ENCODE measurements at regions not wholly inside any gene's neighbourhood (a gene's known extent, or its start where the extent isn't known, plus 50 kb on each side); places are given as distances from the start of the nearest gene placed in this dataset.
"Not testable (repeated sequence)": the region's sequence is repeated elsewhere in the genome, so short reads cannot be mapped to it uniquely, and the experiment has no call there.

GRCh38 chr6:56724455-56724854 is 81.8 kb upstream of the DST start:
- Histone ChIP-seq H3K79me2 (ENCODE audit: insufficient read depth, low read length) (no peaks in the 10 kb centered on the region), H3K36me3 (replicated peaks in 1 of 2; ENCODE audit: control insufficient read depth in 1 of 2, insufficient read depth in 2 of 2, low read length in 2 of 2) (no peaks in the 10 kb centered on the region), H3K9me3 (replicated peaks in 1 of 2; ENCODE audit: control insufficient read depth in 1 of 2, insufficient read depth in 1 of 2, low read length in 2 of 2) (no peaks in the 10 kb centered on the region), H4K20me1 (ENCODE audit: insufficient read depth, low read length) (no peaks in the 10 kb centered on the region), H3K4me1 (ENCODE audit: control insufficient read depth in 1 of 2, insufficient read depth in 2 of 2, low read length in 2 of 2) (no peaks in the 10 kb centered on the region), H3K27ac (ENCODE audit: low read depth in 1 of 2, low read length in 2 of 2) (no peak overlapping the region), H3K27me3 (ENCODE audit: control insufficient read depth in 2 of 2, insufficient read depth in 2 of 2, low read length in 2 of 2) (no peaks in the 10 kb centered on the region), H2AFZ (ENCODE audit: insufficient read depth, low read depth, low read length, poor library complexity, severe bottlenecking) (no peak overlapping the region), H3K4me3 (replicated peaks in 1 of 3; ENCODE audit: low read depth in 2 of 3, low read length in 3 of 3) (no peak overlapping the region), H3K4me2 (replicated peaks; ENCODE audit: extremely low read depth, low read length, poor library complexity, severe bottlenecking) (no peak overlapping the region), H3K9ac (ENCODE audit: insufficient read depth, low read length, poor library complexity, severe bottlenecking) (no peak overlapping the region)
- DNase-seq = no peak
- TF ChIP-seq CTCF (IDR thresholded peaks at IDR 0.05) = no peak
- Mint-ChIP-seq H3K36me3 (peaks cover 0 to 2% of the 10 kb centered on the region in 2 donors), H3K27me3 (ENCODE audit: low read depth in 3 of 3) (peaks cover 0 to 2% (median 0%) of the 10 kb centered on the region in 3 donors), H3K4me1 (peaks cover 6% of the 10 kb centered on the region), H3K4me3 (no peak overlapping the region), H3K27ac (peak overlapping the region in 1 of 7 donors; percentile 1), H3K9me3 (peaks cover 0 to 12% (median 4%) of the 10 kb centered on the region in 7 donors)
- intact Hi-C loops (cut with micrococcal nuclease) = no loop called here
- WGBS (ENCODE audit: insufficient coverage) = 100% methylated on average over 1 of the region's 2 CpGs

GRCh38 chr6:56720882-56721281 is 78.2 kb upstream of the DST start:
- H3K4me1 Mint-ChIP-seq = no peaks in the 10 kb centered on the region
- H3K4me3 Mint-ChIP-seq = no peak overlapping the region
- no peaks in the 10 kb centered on the region for H3K27me3 ChIP-seq (ENCODE audit: control insufficient read depth in 2 of 2, insufficient read depth in 2 of 2, low read length in 2 of 2)
- WGBS (ENCODE audit: insufficient coverage) = 91% methylated on average over 7 of the region's 25 CpGs
- TF ChIP-seq CTCF (IDR thresholded peaks at IDR 0.05) = no peak
- no peaks in the 10 kb centered on the region for H3K4me1 ChIP-seq (ENCODE audit: control insufficient read depth in 1 of 2, insufficient read depth in 2 of 2, low read length in 2 of 2)
- no peak overlapping the region for H3K27ac ChIP-seq (ENCODE audit: low read depth in 1 of 2, low read length in 2 of 2)
- no peak overlapping the region for H3K27ac Mint-ChIP-seq
- no peak overlapping the region for H3K4me2 ChIP-seq (replicated peaks; ENCODE audit: extremely low read depth, low read length, poor library complexity, severe bottlenecking)
- H3K9me3 Mint-ChIP-seq = peaks cover 2 to 13% (median 8%) of the 10 kb centered on the region in 7 donors
- no peaks in the 10 kb centered on the region for H3K9me3 ChIP-seq (replicated peaks in 1 of 2; ENCODE audit: control insufficient read depth in 1 of 2, insufficient read depth in 1 of 2, low read length in 2 of 2)
- no peaks in the 10 kb centered on the region for H4K20me1 ChIP-seq (ENCODE audit: insufficient read depth, low read length)
- intact Hi-C loops (cut with micrococcal nuclease) = no loop called here
- H3K36me3 Mint-ChIP-seq = peaks cover 0 to 2% of the 10 kb centered on the region in 2 donors
- H2AFZ ChIP-seq (ENCODE audit: insufficient read depth, low read depth, low read length, poor library complexity, severe bottlenecking) = no peak overlapping the region
- H3K4me3 ChIP-seq (replicated peaks in 1 of 3; ENCODE audit: low read depth in 2 of 3, low read length in 3 of 3) = no peak overlapping the region
- H3K36me3 ChIP-seq (replicated peaks in 1 of 2; ENCODE audit: control insufficient read depth in 1 of 2, insufficient read depth in 2 of 2, low read length in 2 of 2) = no peaks in the 10 kb centered on the region
- no peak overlapping the region for H3K9ac ChIP-seq (ENCODE audit: insufficient read depth, low read length, poor library complexity, severe bottlenecking)
- DNase-seq = no peak
- no peaks in the 10 kb centered on the region for H3K79me2 ChIP-seq (ENCODE audit: insufficient read depth, low read length)
- peaks cover 0 to 2% (median 0%) of the 10 kb centered on the region in 3 donors for H3K27me3 Mint-ChIP-seq (ENCODE audit: low read depth in 3 of 3)

GRCh38 chr6:56720202-56720601 is 77.5 kb upstream of the DST start:
- H3K4me3 Mint-ChIP-seq; intact Hi-C loops (cut with micrococcal nuclease); H3K4me1 Mint-ChIP-seq; H3K4me3 ChIP-seq (replicated peaks in 1 of 3; ENCODE audit: low read depth in 2 of 3, low read length in 3 of 3); H3K27ac Mint-ChIP-seq; H2AFZ ChIP-seq (ENCODE audit: insufficient read depth, low read depth, low read length, poor library complexity, severe bottlenecking); H3K27me3 ChIP-seq (ENCODE audit: control insufficient read depth in 2 of 2, insufficient read depth in 2 of 2, low read length in 2 of 2); H3K27me3 Mint-ChIP-seq (ENCODE audit: low read depth in 3 of 3); H3K36me3 ChIP-seq (replicated peaks in 1 of 2; ENCODE audit: control insufficient read depth in 1 of 2, insufficient read depth in 2 of 2, low read length in 2 of 2); H3K4me2 ChIP-seq (replicated peaks; ENCODE audit: extremely low read depth, low read length, poor library complexity, severe bottlenecking); H3K27ac ChIP-seq (ENCODE audit: low read depth in 1 of 2, low read length in 2 of 2); H3K9me3 ChIP-seq (replicated peaks in 1 of 2; ENCODE audit: control insufficient read depth in 1 of 2, insufficient read depth in 1 of 2, low read length in 2 of 2); H3K9ac ChIP-seq (ENCODE audit: insufficient read depth, low read length, poor library complexity, severe bottlenecking); H4K20me1 ChIP-seq (ENCODE audit: insufficient read depth, low read length); H3K36me3 Mint-ChIP-seq; H3K79me2 ChIP-seq (ENCODE audit: insufficient read depth, low read length); DNase-seq; H3K4me1 ChIP-seq (ENCODE audit: control insufficient read depth in 1 of 2, insufficient read depth in 2 of 2, low read length in 2 of 2): not testable (repeated sequence)
- peaks cover 2 to 13% (median 8%) of the 10 kb centered on the region in 7 donors for H3K9me3 Mint-ChIP-seq
- WGBS (ENCODE audit: insufficient coverage) = no CpG with 5 or more reads among the region's 4 CpGs
